Adrenal gland (tissue), 5 donors: ENCODE measurements at regions not wholly inside any gene's neighbourhood (a gene's known extent, or its start where the extent isn't known, plus 50 kb on each side); places are given as distances from the start of the nearest gene placed in this dataset.

Experiments
- CTCF ChIP-seq, 6 experiments: fragments of 450-650 bp in 4 of 6; fragments of 200-600 bp in 2 of 6; sonication (generic) in 1 of 6; IDR thresholded peaks; 1 replicate in 5 of 6; 2 replicates in 1 of 6; pipeline versions ENCODE4 v1.5.1 to v1.8.0; 2016 to 2021; ENCODE audit warnings: antibody characterized with exemption in 6 of 6, mild to moderate bottlenecking in 2 of 6, moderate library complexity in 1 of 6
- POLR2A ChIP-seq, 2 donors: fragments of 450-650 bp; IDR thresholded peaks; one replicate each; pipeline ENCODE4 v1.6.1; 2017; ENCODE audit warnings: antibody characterized with exemption in 2 of 2, mild to moderate bottlenecking in 2 of 2, moderate library complexity in 1 of 2
- donor health status: DM: no; HTN: no; CAD: no.

- TF ChIP-seq CTCF (IDR thresholded peaks at IDR 0.05) (no peak), POLR2A (IDR thresholded peaks at IDR 0.05) (no peak)
Measured at GRCh38 chr5:66518052-66518451, 78.1 kb upstream of the MAST4 start.
